GM12878 (cell line): ENCODE measurements at regions not wholly inside any gene's neighbourhood (a gene's known extent, or its start where the extent isn't known, plus 50 kb on each side); places are given as distances from the start of the nearest gene placed in this dataset.

Experiments
- ASH2L ChIP-seq: fragments of 300-600, 200-600 bp; sonication (generic); IDR thresholded peaks from 2 replicates; pipeline ENCODE4 v1.6.1; 2017; ENCODE audit warnings: low read depth, mild to moderate bottlenecking, borderline replicate concordance
- CBFB ChIP-seq: IDR thresholded peaks from 2 replicates; pipeline ENCODE4 v1.6.1; 2016; ENCODE audit warnings: antibody characterized with exemption, low read depth
- CBX5 ChIP-seq: sonication (generic); IDR thresholded peaks from 2 replicates; pipeline ENCODE4 v1.6.1; 2016; ENCODE audit warnings: low read depth, moderate library complexity, mild to moderate bottlenecking, inconsistent platforms
- CREM ChIP-seq: IDR thresholded peaks from 2 replicates; pipeline ENCODE4 v1.6.1; 2014; ENCODE audit warnings: antibody characterized with exemption, low read depth
- CUX1 ChIP-seq: IDR thresholded peaks from 2 replicates; pipeline ENCODE4 v1.6.1; 2012; ENCODE audit warnings: improper control_type of control experiment, low read depth, low read length; ENCODE audit not compliant: insufficient replicate concordance
- DPF2 ChIP-seq: fragments of 450-650 bp; IDR thresholded peaks from 2 replicates; pipeline ENCODE4 v1.6.1; 2017; ENCODE audit warnings: mild to moderate bottlenecking
- EGR1 ChIP-seq, 2 experiments: IDR thresholded peaks; 1 replicate in 1 of 2; 2 replicates in 1 of 2; pipeline ENCODE4 v1.6.1; 2011 to 2012; ENCODE audit warnings: low read depth in 2 of 2, low read length in 2 of 2, borderline replicate concordance in 1 of 2, mild to moderate bottlenecking in 1 of 2, moderate library complexity in 1 of 2
- ETV6 ChIP-seq, 2 experiments: fragments of 450-650 bp in 1 of 2; IDR thresholded peaks in 1 of 2; conservative IDR thresholded peaks in 1 of 2; 2 replicates each; pipeline ENCODE4 v1.6.1; 2014; ENCODE audit warnings: antibody characterized with exemption in 1 of 2, borderline replicate concordance in 1 of 2, low read depth in 1 of 2, mild to moderate bottlenecking in 1 of 2, moderate library complexity in 1 of 2
- EZH2 ChIP-seq: IDR thresholded peaks from 2 replicates; pipeline ENCODE4 v1.6.1; 2012; ENCODE audit warnings: low read depth, mild to moderate bottlenecking, control low read depth, inconsistent platforms, low read length, borderline replicate concordance; ENCODE audit not compliant: control insufficient read depth
- FOS ChIP-seq: IDR thresholded peaks from 3 replicates; pipeline ENCODE4 v1.6.1; 2011; ENCODE audit warnings: borderline replicate concordance; ENCODE audit not compliant: insufficient read length; ENCODE audit errors: extremely low read depth
- HSF1 ChIP-seq: fragments of 150-350 bp; IDR thresholded peaks from 2 replicates; pipeline ENCODE4 v1.6.1; 2014; ENCODE audit warnings: mild to moderate bottlenecking, low read depth, low read length
- IRF5 ChIP-seq: fragments of 450-650 bp; IDR thresholded peaks from 2 replicates; pipeline ENCODE4 v1.6.1; 2017; ENCODE audit warnings: borderline replicate concordance
- LARP7 ChIP-seq: fragments of 450-650 bp; IDR thresholded peaks from 2 replicates; pipeline ENCODE4 v1.6.1; 2017; ENCODE audit warnings: mild to moderate bottlenecking
- NRF1 ChIP-seq: conservative IDR thresholded peaks from 2 replicates; pipeline ENCODE4 v1.6.1; 2011; ENCODE audit warnings: mild to moderate bottlenecking, low read depth, low read length, improper control_type of control experiment
- PAX8 ChIP-seq: fragments of 450-650 bp; IDR thresholded peaks from 2 replicates; pipeline ENCODE4 v1.6.1; 2017; ENCODE audit warnings: mild to moderate bottlenecking, moderate library complexity
- RUNX3 ChIP-seq: IDR thresholded peaks from 2 replicates; pipeline ENCODE4 v1.6.1; 2012; ENCODE audit warnings: low read length, inconsistent platforms
- SMAD5 ChIP-seq: IDR thresholded peaks from 2 replicates; pipeline ENCODE4 v1.6.1; 2016; ENCODE audit warnings: antibody characterized with exemption, low read depth
- ZBTB11 ChIP-seq: fragments of 450-650 bp; formaldehyde crosslinking; IDR thresholded peaks from 2 replicates; pipeline ENCODE4 v1.5.0; 2022; ENCODE audit warnings: mild to moderate bottlenecking, missing genetic modification characterization

GRCh38 chr10:92756201-92757065 is 66.7 kb downstream of the HHEX start (continued):
- TF ChIP-seq CUX1, result peak; percentile 60
- no peak for TF ChIP-seq IRF5
- no peak for TF ChIP-seq PAX8
- TF ChIP-seq ETV6 (conservative IDR thresholded peaks at IDR 0.05 in 1 of 2, IDR thresholded peaks at IDR 0.05 in 1 of 2; ENCODE audit: borderline replicate concordance in 1 of 2, low read depth in 1 of 2), result peak in 1 of 2 experiments; percentile 83; a peak in 2 of 4 replicates
- TF ChIP-seq SMAD5, result no peak
- TF ChIP-seq FOS, result no peak
- TF ChIP-seq HSF1, result no peak
- no peak for TF ChIP-seq EZH2
- peak; percentile 58 for TF ChIP-seq CBFB
- no peak for TF ChIP-seq ZBTB11 (CRISPR knock-in tag)
- peak; percentile 76; the same call in 1 of the 2 replicates for TF ChIP-seq CBX5
- no peak for TF ChIP-seq EGR1 (IDR thresholded peaks at IDR 0.05; ENCODE audit: borderline replicate concordance in 1 of 2, low read depth in 2 of 2, low read length in 2 of 2)
- TF ChIP-seq DPF2, result peak; percentile 92
- TF ChIP-seq NRF1, result no peak
- peak; percentile 87; the same call in 1 of the 2 replicates for TF ChIP-seq CREM
- TF ChIP-seq ASH2L, result no peak
- no peak for TF ChIP-seq LARP7
- peak; percentile 91 for TF ChIP-seq RUNX3
